Mesenchymal stem cell (in vitro differentiated cells and primary cell): ENCODE measurements at regions not wholly inside any gene's neighbourhood (a gene's known extent, or its start where the extent isn't known, plus 50 kb on each side); places are given as distances from the start of the nearest gene placed in this dataset.
"Not testable (repeated sequence)": the region's sequence is repeated elsewhere in the genome, so short reads cannot be mapped to it uniquely, and the experiment has no call there.

Source experiments
- DNase-seq: peaks from one replicate; pipeline ENCODE4 v3.0.0-alpha.2; 2013
- H2AFZ ChIP-seq: one replicate; pipeline ENCODE4 v1.6.1; 2013; ENCODE audit warnings: low read depth, mild to moderate bottlenecking, control low read depth, inconsistent platforms, low read length, moderate library complexity
- H2AK5ac ChIP-seq: 2 replicates; pipeline ENCODE4 v1.6.1; 2013; ENCODE audit warnings: low read length, moderate library complexity, mild to moderate bottlenecking, inconsistent platforms; ENCODE audit not compliant: severe bottlenecking
- H2BK120ac ChIP-seq: one replicate; pipeline ENCODE4 v1.6.1; 2013; ENCODE audit warnings: low read depth, mild to moderate bottlenecking, inconsistent platforms, low read length, moderate library complexity
- H2BK12ac ChIP-seq, 2 experiments: one replicate each; pipeline ENCODE4 v1.6.1; 2013; ENCODE audit warnings: inconsistent platforms in 2 of 2, low read length in 2 of 2, mild to moderate bottlenecking in 2 of 2, moderate library complexity in 2 of 2, control low read depth in 1 of 2
- H2BK15ac ChIP-seq: one replicate; pipeline ENCODE4 v1.6.1; 2013; ENCODE audit warnings: mild to moderate bottlenecking, low read depth, inconsistent platforms; ENCODE audit not compliant: poor library complexity, severe bottlenecking
- H2BK5ac ChIP-seq: 2 replicates; pipeline ENCODE4 v1.6.1; 2013; ENCODE audit warnings: low read depth, mild to moderate bottlenecking, low read length, control low read depth, inconsistent platforms; ENCODE audit not compliant: poor library complexity, severe bottlenecking
- H3K14ac ChIP-seq, 2 experiments: one replicate each; pipeline ENCODE4 v1.6.1; 2013; ENCODE audit warnings: inconsistent platforms in 2 of 2, low read length in 2 of 2, control low read depth in 1 of 2, mild to moderate bottlenecking in 1 of 2, moderate library complexity in 1 of 2
- H3K18ac ChIP-seq, 2 experiments: one replicate each; pipeline ENCODE4 v1.6.1; 2013; ENCODE audit warnings: inconsistent platforms in 2 of 2, low read length in 2 of 2, control low read depth in 1 of 2, low read depth in 1 of 2, mild to moderate bottlenecking in 1 of 2
- H3K23ac ChIP-seq, 2 experiments: one replicate each; pipeline ENCODE4 v1.6.1; 2013; ENCODE audit warnings: inconsistent platforms in 2 of 2, low read length in 2 of 2, mild to moderate bottlenecking in 2 of 2, moderate library complexity in 2 of 2, control low read depth in 1 of 2
- H3K27ac ChIP-seq: 2 replicates; pipeline ENCODE4 v1.5.1; 2013; ENCODE audit warnings: mild to moderate bottlenecking, moderate library complexity, low read length, control low read depth, inconsistent platforms; ENCODE audit not compliant: poor library complexity, severe bottlenecking
- H3K27me3 ChIP-seq, 2 experiments: 2 replicates each; pipeline versions ENCODE4 v1.6.1 to v1.7.0; 2013; ENCODE audit warnings: low read length in 2 of 2, mild to moderate bottlenecking in 2 of 2, moderate library complexity in 2 of 2, control low read depth in 1 of 2, inconsistent platforms in 1 of 2; ENCODE audit not compliant: control insufficient read depth in 1 of 2, insufficient read depth in 1 of 2
- H3K36me3 ChIP-seq, 2 experiments: 2 replicates each; pipeline versions ENCODE4 v1.6.1 to v1.7.0; 2013; ENCODE audit warnings: low read length in 2 of 2, control low read depth in 1 of 2, inconsistent platforms in 1 of 2, low read depth in 1 of 2, mild to moderate bottlenecking in 1 of 2; ENCODE audit not compliant: insufficient read depth in 2 of 2, control insufficient read depth in 1 of 2
- H3K4ac ChIP-seq, 2 experiments: one replicate each; pipeline ENCODE4 v1.6.1; 2013; ENCODE audit warnings: inconsistent platforms in 2 of 2, low read length in 2 of 2, mild to moderate bottlenecking in 2 of 2, moderate library complexity in 2 of 2, control low read depth in 1 of 2, low read depth in 1 of 2
- H3K4me1 ChIP-seq: 2 replicates; pipeline ENCODE4 v1.6.1; 2013; ENCODE audit warnings: low read depth, low read length, control low read depth; ENCODE audit not compliant: control insufficient read depth, insufficient read depth
- H3K4me2 ChIP-seq: 2 replicates; pipeline ENCODE4 v1.6.1; 2013; ENCODE audit warnings: low read length, mild to moderate bottlenecking, inconsistent platforms; ENCODE audit not compliant: poor library complexity, severe bottlenecking
- H3K4me3 ChIP-seq, 2 experiments: 2 replicates each; pipeline versions ENCODE4 v1.5.1 to v1.7.0; 2013; ENCODE audit warnings: low read length in 2 of 2, mild to moderate bottlenecking in 2 of 2, control low read depth in 1 of 2, low read depth in 1 of 2; ENCODE audit not compliant: insufficient read depth in 1 of 2
- H3K79me1 ChIP-seq: replicated peaks from 2 replicates; pipeline ENCODE4 v1.6.1; 2013; ENCODE audit warnings: mild to moderate bottlenecking, control low read depth, low read length, inconsistent platforms; ENCODE audit not compliant: poor library complexity, severe bottlenecking
- H3K9ac ChIP-seq: 2 replicates; pipeline ENCODE4 v1.7.0; 2013; ENCODE audit warnings: mild to moderate bottlenecking, low read length, moderate library complexity
- H3K9me3 ChIP-seq: 2 replicates; pipeline ENCODE4 v1.7.0; 2013; ENCODE audit warnings: mild to moderate bottlenecking, low read length; ENCODE audit not compliant: control insufficient read depth
- H4K8ac ChIP-seq: one replicate; pipeline ENCODE4 v1.6.1; 2013; ENCODE audit warnings: inconsistent platforms, mild to moderate bottlenecking, low read length, moderate library complexity
- H4K91ac ChIP-seq: one replicate; pipeline ENCODE4 v1.6.1; 2013; ENCODE audit warnings: mild to moderate bottlenecking, low read length, inconsistent platforms
- WGBS: methylation state at CpG from one replicate; pipeline ENCODE4 v1.1.7; 2013; ENCODE audit warnings: mixed read lengths; 5-methylcytosine and 5-hydroxymethylcytosine counted together

GRCh38 chr1:146704162-146704724 lies 233.9 kb upstream of the NBPF12 start:
- H2BK120ac ChIP-seq, H3K9ac ChIP-seq, H3K4me2 ChIP-seq, H3K36me3 ChIP-seq, H3K4me3 ChIP-seq, H2BK15ac ChIP-seq, H3K4me1 ChIP-seq, H2BK5ac ChIP-seq, H3K14ac ChIP-seq, H3K27me3 ChIP-seq, H3K23ac ChIP-seq, H2BK12ac ChIP-seq, H4K8ac ChIP-seq, H3K4ac ChIP-seq, H3K18ac ChIP-seq, H3K9me3 ChIP-seq, H3K79me1 ChIP-seq, H2AFZ ChIP-seq, DNase-seq, H3K27ac ChIP-seq, H4K91ac ChIP-seq, H2AK5ac ChIP-seq: not testable (repeated sequence)
- no CpG with 5 or more reads among the region's 2 CpGs for WGBS

- not testable (repeated sequence) for H3K4me2 ChIP-seq, H4K91ac ChIP-seq, H3K18ac ChIP-seq, H3K27ac ChIP-seq, H3K4me3 ChIP-seq, H3K9me3 ChIP-seq, H4K8ac ChIP-seq, H3K36me3 ChIP-seq, H2BK120ac ChIP-seq, H3K4ac ChIP-seq, H3K9ac ChIP-seq, H3K14ac ChIP-seq, H2BK5ac ChIP-seq, H3K79me1 ChIP-seq, H3K4me1 ChIP-seq, H2AK5ac ChIP-seq, H2BK12ac ChIP-seq, H3K23ac ChIP-seq, H2AFZ ChIP-seq, DNase-seq, H2BK15ac ChIP-seq, H3K27me3 ChIP-seq
- no CpG with 5 or more reads among the region's 1 CpG for WGBS
Measured at GRCh38 chr1:146701320-146701719, 236.8 kb upstream of the NBPF12 start.

GRCh38 chr1:146695388-146695787 lies 242.7 kb upstream of the NBPF12 start:
- H3K36me3 ChIP-seq, H2BK5ac ChIP-seq, DNase-seq: not testable (repeated sequence)

GRCh38 chr1:146691798-146692197 lies 246.3 kb upstream of the NBPF12 start:
- H3K14ac ChIP-seq, H3K27me3 ChIP-seq, H3K4me1 ChIP-seq, H2AK5ac ChIP-seq, H3K4me3 ChIP-seq, H2BK15ac ChIP-seq, H3K9ac ChIP-seq, H3K27ac ChIP-seq, H4K8ac ChIP-seq, H3K23ac ChIP-seq, H3K4me2 ChIP-seq, H2BK12ac ChIP-seq, H2AFZ ChIP-seq, H4K91ac ChIP-seq, H2BK120ac ChIP-seq, DNase-seq, H3K4ac ChIP-seq, H3K36me3 ChIP-seq, H3K18ac ChIP-seq, H2BK5ac ChIP-seq, H3K79me1 ChIP-seq, H3K9me3 ChIP-seq: not testable (repeated sequence)
- no CpG with 5 or more reads among the region's 3 CpGs for WGBS

More at GRCh38 chr1:146695388-146695787, 242.7 kb upstream of the NBPF12 start:
- not testable (repeated sequence) for H2AK5ac ChIP-seq, H3K9me3 ChIP-seq, H2BK15ac ChIP-seq, H3K14ac ChIP-seq, H3K79me1 ChIP-seq, H3K27me3 ChIP-seq, H3K4me2 ChIP-seq, H3K4ac ChIP-seq, H2BK12ac ChIP-seq, H3K4me3 ChIP-seq, H3K18ac ChIP-seq, H4K91ac ChIP-seq, H4K8ac ChIP-seq, H2BK120ac ChIP-seq, H3K23ac ChIP-seq, H3K27ac ChIP-seq, H3K9ac ChIP-seq, H3K4me1 ChIP-seq, H2AFZ ChIP-seq
- no CpG with 5 or more reads among the region's 10 CpGs for WGBS
